Skeletal muscle tissue (tissue), 3 donors: ENCODE measurements at regions not wholly inside any gene's neighbourhood (a gene's known extent, or its start where the extent isn't known, plus 50 kb on each side); places are given as distances from the start of the nearest gene placed in this dataset.

Experiments
- H3K27ac ChIP-seq: one replicate; pipeline ENCODE4 v1.7.0; 2013; ENCODE audit warnings: mild to moderate bottlenecking, low read depth, low read length, inconsistent platforms
- H3K27me3 ChIP-seq, 3 donors: one replicate each; pipeline ENCODE4 v1.7.0; 2013; ENCODE audit warnings: low read length in 3 of 3; ENCODE audit not compliant: control insufficient read depth in 3 of 3, insufficient read depth in 3 of 3
- H3K36me3 ChIP-seq, 3 donors: one replicate each; pipeline ENCODE4 v1.7.0; 2013; ENCODE audit warnings: low read length in 3 of 3; ENCODE audit not compliant: control insufficient read depth in 3 of 3, insufficient read depth in 3 of 3
- H3K4me1 ChIP-seq, 3 donors: one replicate each; pipeline ENCODE4 v1.7.0; 2013; ENCODE audit warnings: low read length in 3 of 3, mild to moderate bottlenecking in 3 of 3; ENCODE audit not compliant: control insufficient read depth in 3 of 3, insufficient read depth in 3 of 3
- H3K4me3 ChIP-seq, 3 donors: one replicate each; pipeline ENCODE4 v1.7.0; 2013; ENCODE audit warnings: low read length in 3 of 3
- H3K9ac ChIP-seq, 3 donors: one replicate each; pipeline ENCODE4 v1.7.0; 2013; ENCODE audit warnings: low read length in 3 of 3, mild to moderate bottlenecking in 3 of 3, moderate library complexity in 2 of 3, low read depth in 1 of 3
- H3K9me3 ChIP-seq, 3 donors: one replicate each; pipeline ENCODE4 v1.7.0; 2013; ENCODE audit warnings: low read length in 3 of 3; ENCODE audit not compliant: control insufficient read depth in 3 of 3
- donor health status: Osteomylitis.

GRCh38 chr2:142592171-142592570 is 285.3 kb upstream of the KYNU start:
- H3K27ac ChIP-seq = no peak overlapping the region
- no peak overlapping the region for H3K4me3 ChIP-seq
- H3K36me3 ChIP-seq = no peaks in the 10 kb centered on the region
- H3K4me1 ChIP-seq = no peaks in the 10 kb centered on the region
- H3K27me3 ChIP-seq = no peaks in the 10 kb centered on the region
- no peaks in the 10 kb centered on the region for H3K9me3 ChIP-seq
- no peak overlapping the region for H3K9ac ChIP-seq

GRCh38 chr2:142591420-142591819 is 286.0 kb upstream of the KYNU start:
- no peaks in the 10 kb centered on the region for H3K9me3 ChIP-seq
- H3K27me3 ChIP-seq = no peaks in the 10 kb centered on the region
- no peaks in the 10 kb centered on the region for H3K4me1 ChIP-seq
- no peak overlapping the region for H3K4me3 ChIP-seq
- no peaks in the 10 kb centered on the region for H3K36me3 ChIP-seq
- H3K27ac ChIP-seq = no peak overlapping the region
- H3K9ac ChIP-seq = no peak overlapping the region

DNA sequence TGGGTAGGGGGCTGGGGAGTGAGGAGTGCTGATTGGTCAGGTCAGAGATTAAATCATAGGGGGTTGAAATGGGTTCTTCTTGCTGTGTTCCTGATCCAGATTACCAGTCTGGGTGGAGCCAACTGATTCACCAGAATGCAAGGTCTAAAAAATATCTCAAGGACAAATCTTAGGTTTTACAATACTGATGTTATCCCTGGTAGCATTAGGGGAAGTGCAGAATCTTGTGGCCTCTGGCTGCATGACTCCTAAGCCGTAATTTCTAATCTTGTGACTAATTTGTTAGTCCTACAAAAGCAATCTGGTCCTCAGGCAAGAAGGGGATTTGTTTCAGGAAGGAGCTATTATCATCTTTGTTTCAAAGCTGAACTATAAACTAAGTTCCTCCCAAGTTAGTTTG is 289.2 kb upstream of the KYNU start:
- Histone ChIP-seq H3K4me3 (no peak overlapping the region), H3K4me1 (no peaks in the 10 kb centered on the region), H3K9ac (no peak overlapping the region), H3K36me3 (no peaks in the 10 kb centered on the region), H3K27ac (no peak overlapping the region), H3K9me3 (no peaks in the 10 kb centered on the region), H3K27me3 (no peaks in the 10 kb centered on the region)

DNA sequence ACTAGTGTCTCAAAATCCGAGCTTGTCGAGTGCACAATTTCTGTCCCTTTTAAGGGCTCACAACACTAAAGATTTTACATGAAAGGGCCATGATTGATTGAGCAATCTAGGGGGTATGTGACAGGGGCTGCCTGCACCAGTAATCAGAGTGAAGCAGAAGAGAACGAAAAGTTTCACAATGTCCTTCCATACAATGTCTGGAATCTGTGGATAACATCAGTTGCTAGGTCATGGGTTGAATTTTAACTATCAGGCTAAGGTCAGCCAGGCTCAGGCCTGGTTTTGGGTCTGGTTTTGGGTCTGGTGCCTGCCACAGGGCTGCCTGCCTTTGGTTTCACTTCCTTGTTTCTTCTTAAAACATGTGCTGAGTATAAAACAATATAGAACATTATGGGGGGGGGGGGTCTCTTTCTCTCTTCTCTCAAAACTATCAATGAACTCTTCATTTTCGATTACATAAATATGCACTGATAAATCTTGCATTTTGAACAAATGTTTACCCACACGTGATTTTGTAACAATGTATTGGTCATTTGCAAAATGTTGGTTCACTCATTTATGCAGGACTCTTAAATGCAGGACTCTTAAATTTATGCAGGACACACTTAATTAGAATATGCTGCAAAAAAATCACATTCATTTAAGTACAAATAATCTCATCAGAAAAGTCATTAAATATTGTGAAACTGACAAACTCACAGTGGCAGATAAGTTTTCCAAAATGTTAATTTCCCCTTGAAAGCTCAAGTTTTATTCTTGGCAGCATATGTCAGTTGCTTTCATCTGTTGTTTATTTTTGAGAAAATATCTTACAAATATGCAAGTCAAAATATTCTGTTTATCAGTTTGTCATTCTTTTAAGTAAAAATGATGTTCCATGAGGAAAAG is 290.5 kb upstream of the KYNU start:
- H3K9ac ChIP-seq = no peak overlapping the region
- H3K27me3 ChIP-seq = no peaks in the 10 kb centered on the region
- H3K9me3 ChIP-seq = no peaks in the 10 kb centered on the region
- no peak overlapping the region for H3K27ac ChIP-seq
- H3K36me3 ChIP-seq = no peaks in the 10 kb centered on the region
- H3K4me1 ChIP-seq = no peaks in the 10 kb centered on the region
- H3K4me3 ChIP-seq = no peak overlapping the region

DNA sequence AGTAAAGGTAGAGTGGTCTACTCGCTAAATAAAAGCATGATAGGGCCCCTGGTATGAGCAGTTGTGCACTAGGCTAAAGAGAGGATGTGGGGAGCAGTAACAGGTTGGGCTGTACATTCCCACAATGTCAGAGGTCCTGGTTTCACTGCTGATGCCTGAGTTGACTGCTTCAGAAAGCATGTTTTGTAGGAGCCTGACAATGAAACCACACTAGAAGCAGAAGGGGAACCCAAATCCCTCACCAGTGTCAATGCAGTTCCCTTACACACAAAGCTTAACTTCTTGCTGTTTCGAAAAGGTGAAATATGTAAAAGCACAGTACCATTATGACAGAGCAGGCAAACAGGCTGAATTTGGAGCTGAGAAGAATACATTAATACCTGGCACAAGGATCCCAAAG is 291.7 kb upstream of the KYNU start:
- H3K36me3 ChIP-seq = no peaks in the 10 kb centered on the region
- H3K4me1 ChIP-seq = no peaks in the 10 kb centered on the region
- no peak overlapping the region for H3K27ac ChIP-seq
- no peaks in the 10 kb centered on the region for H3K27me3 ChIP-seq
- H3K9me3 ChIP-seq = no peaks in the 10 kb centered on the region
- H3K9ac ChIP-seq = no peak overlapping the region
- no peak overlapping the region for H3K4me3 ChIP-seq

DNA sequence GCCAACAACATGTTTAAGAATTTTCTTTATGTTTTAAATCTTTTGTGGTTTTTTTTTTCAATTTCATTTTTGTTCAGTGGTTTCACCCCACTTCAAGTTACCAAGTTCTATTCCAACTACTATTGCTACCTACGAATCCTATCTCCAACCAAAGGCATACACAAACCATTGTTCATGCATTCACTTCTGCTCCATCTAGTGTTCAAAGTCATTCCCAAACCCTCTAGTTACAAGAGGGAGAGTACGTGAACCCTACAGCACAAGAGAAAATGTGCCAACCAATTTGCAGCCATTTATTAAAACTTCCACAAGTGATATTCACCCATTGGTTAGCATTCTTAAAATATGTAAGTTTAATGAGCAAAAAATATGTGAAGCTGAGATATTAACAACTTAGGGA is 295.1 kb upstream of the KYNU start:
- no peaks in the 10 kb centered on the region for H3K9me3 ChIP-seq
- no peak overlapping the region for H3K27ac ChIP-seq
- no peak overlapping the region for H3K9ac ChIP-seq
- no peaks in the 10 kb centered on the region for H3K4me1 ChIP-seq
- no peaks in the 10 kb centered on the region for H3K27me3 ChIP-seq
- H3K4me3 ChIP-seq = no peak overlapping the region
- no peaks in the 10 kb centered on the region for H3K36me3 ChIP-seq

- Histone ChIP-seq H3K27ac (no peak overlapping the region), H3K36me3 (no peaks in the 10 kb centered on the region), H3K9me3 (no peaks in the 10 kb centered on the region), H3K4me3 (no peak overlapping the region), H3K9ac (no peak overlapping the region), H3K4me1 (no peaks in the 10 kb centered on the region), H3K27me3 (no peaks in the 10 kb centered on the region)
These were observed 296.0 kb upstream of the KYNU start for GRCh38 chr2:142581491-142581890.

GRCh38 chr2:142580691-142581090 is 296.8 kb upstream of the KYNU start:
- no peaks in the 10 kb centered on the region for H3K9me3 ChIP-seq
- H3K4me1 ChIP-seq = no peaks in the 10 kb centered on the region
- H3K27me3 ChIP-seq = no peaks in the 10 kb centered on the region
- H3K27ac ChIP-seq = no peak overlapping the region
- no peaks in the 10 kb centered on the region for H3K36me3 ChIP-seq
- no peak overlapping the region for H3K4me3 ChIP-seq
- no peak overlapping the region for H3K9ac ChIP-seq

DNA sequence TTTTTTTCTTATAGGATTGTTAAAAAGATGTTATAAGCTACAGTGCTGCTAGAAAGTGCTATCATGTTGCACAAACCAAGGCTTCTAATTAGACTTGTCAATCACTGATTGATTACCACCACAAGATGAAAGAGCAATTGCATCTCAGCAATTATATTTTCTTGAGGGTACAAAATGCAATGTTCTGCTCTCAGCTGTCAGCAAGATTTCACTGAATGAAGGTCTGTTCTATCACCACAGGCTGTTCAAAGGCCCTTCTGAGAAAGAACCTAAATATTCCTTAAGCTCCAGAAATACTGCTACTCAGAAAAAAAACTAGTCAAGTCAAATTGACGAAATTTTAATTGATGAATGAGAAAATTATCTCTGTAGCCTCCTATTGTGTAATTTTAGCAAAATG is 301.9 kb upstream of the KYNU start:
- no peak overlapping the region for H3K4me3 ChIP-seq
- no peaks in the 10 kb centered on the region for H3K4me1 ChIP-seq
- no peak overlapping the region for H3K9ac ChIP-seq
- H3K27me3 ChIP-seq = no peaks in the 10 kb centered on the region
- H3K9me3 ChIP-seq = no peaks in the 10 kb centered on the region
- no peak overlapping the region for H3K27ac ChIP-seq
- H3K36me3 ChIP-seq = no peaks in the 10 kb centered on the region

GRCh38 chr2:142574388-142574787 is 303.1 kb upstream of the KYNU start:
- Histone ChIP-seq H3K4me3 (no peak overlapping the region), H3K36me3 (no peaks in the 10 kb centered on the region), H3K27me3 (no peaks in the 10 kb centered on the region), H3K27ac (no peak overlapping the region), H3K4me1 (no peaks in the 10 kb centered on the region), H3K9me3 (no peaks in the 10 kb centered on the region), H3K9ac (no peak overlapping the region)
